Left renal cortex interstitium (tissue), 4 donors: ENCODE measurements at regions not wholly inside any gene's neighbourhood (a gene's known extent, or its start where the extent isn't known, plus 50 kb on each side); places are given as distances from the start of the nearest gene placed in this dataset.

ENCODE experiments used
- DNase-seq, 4 donors: peaks; one replicate each; pipeline ENCODE4 v3.0.0-alpha.2; 2013; ENCODE audit warnings: low read depth in 4 of 4, low spot score in 2 of 4, missing footprints in 1 of 4

DNA sequence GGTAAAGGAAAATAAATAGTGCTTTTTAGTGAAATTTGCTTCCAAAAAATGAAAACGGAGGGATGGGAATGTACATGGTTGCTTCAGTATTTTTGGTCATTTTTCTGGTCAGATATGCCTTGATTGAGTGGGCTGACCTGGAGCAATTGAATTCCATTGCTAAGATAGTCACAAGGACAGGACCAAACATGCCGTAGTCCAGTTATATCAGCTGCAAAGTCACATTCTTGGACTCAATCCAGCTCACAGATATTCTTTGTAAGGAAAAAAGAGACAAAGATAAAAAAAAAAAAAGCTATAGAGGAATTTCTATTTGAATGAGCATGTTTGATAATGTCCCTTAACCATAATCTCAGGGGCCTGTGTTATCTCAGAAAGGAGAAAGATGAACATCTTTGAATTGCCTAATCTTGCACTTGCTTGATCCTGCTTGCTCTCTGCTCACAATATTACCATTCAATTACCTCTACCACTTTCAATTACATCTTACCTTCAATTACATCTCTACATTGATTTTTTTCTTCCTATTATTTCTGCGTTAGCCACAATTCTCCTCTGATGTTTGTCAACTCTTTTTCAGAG, 75.4 kb upstream of the PACRGL start:
- no peak for DNase-seq

DNA sequence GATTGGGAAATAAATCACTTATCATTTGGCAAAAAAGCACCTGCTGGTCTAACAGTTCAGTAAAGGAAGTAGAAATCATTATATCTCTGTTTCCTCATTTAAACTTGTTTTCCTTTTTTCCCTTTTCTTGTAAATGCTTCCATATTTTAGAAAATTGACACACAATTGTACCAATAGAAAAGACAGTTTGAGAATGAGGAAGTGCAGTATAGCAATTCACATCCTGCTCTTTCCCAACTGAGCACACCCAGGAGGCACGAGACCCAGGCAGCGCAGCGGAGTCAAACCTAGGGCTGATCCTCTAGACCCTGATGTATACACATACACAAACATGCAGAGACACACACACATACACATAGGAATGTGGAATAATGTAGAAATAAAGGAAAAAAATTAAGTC, 74.8 kb upstream of the PACRGL start:
- no peak for DNase-seq

DNA sequence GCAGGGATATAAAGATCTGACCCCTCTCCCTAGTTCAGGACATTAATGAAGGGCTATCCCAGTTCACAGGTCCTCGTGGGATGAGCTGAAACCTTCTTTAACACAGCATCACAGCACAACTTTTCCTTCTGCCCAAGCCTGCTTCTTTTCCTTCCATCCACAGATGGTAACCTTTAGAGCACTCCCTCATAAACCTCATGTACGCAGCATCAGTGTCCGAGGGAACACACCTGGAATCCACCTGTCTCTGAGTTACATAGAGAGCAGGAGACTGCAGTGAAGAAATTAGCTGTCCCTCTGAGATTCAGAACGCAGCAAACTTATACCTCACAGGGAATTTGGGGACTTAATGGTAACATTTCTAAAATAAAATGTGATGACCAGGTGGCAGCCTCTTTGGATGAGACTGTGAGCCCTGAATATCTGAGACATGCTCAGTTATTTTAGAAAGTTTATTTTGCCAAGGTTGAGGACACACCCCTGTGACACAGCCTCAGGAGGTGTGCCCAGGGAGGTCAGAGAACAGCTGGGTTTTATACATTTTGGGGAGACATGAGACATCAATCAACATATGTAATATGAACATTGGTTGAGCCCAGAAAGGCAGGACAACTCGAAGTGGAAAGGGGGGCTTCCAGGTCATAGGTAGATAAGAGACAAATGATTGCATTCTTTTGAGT, 73.8 kb upstream of the PACRGL start:
- no peak for DNase-seq

- DNase-seq, result no peak
Observed at GRCh38 chr4:20627866-20628265, 72.4 kb upstream of the PACRGL start.

- no peak for DNase-seq
Observed at GRCh38 chr4:20629186-20630106, 70.8 kb upstream of the PACRGL start.

DNA sequence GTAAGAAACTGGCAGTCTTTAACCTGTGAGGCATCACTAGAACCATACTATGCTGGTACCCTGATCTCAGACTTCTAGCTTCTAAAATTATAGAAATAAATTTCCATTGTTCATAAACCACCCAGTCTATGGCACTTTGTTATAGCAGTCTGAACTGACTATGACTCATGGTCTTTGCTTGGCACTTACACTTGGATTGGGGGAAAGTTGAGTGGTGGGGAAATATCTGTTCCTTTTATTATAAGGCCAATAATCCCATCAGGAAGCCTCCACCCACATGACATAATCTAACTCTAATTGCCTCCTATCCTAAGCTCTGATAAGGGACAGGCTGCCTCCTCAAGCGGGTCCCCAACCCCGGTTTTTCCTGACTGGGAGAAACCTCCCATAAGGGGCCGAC, 61.4 kb upstream of the PACRGL start:
- DNase-seq, result no peak

DNA sequence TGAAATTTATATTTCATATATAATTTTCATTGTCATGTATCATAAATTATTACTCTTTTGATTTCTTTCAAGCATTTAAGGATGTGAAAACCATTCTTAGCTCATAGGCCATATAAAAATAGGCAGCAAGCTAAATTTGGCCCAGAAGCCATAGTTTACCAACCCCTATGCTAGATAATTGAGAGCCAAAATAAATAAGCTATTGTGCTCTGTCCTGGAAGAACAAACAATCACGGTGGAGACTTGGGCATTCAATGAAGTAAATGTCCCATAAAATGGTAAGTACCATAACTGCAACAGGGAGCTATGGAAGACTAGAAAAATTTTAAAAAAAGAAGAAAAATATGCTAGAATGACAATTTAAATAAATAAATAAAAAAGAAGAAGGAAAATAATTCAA, 60.9 kb upstream of the PACRGL start:
- no peak for DNase-seq

GRCh38 chr4:20640989-20641388, 59.3 kb upstream of the PACRGL start:
- DNase-seq, result no peak

DNA sequence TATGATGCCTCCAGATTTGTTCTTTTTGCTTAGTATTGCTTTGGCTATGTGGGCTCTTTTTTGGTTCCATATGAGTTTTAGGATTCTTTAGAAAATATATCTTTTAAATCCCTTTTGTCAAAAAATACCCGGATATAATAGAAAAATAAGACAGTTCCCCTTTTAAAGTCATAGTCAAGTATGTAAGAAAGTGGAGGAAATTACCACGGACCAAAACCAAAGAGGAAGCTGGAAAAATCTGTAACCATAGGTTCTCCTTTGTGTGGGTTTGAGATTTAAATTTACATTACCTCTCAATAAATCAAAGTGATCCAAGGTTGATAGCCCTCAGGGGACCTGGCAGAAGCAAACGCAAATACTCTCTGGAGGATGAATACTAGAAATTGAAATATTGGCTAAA, 58.3 kb upstream of the PACRGL start:
- no peak for DNase-seq

DNA sequence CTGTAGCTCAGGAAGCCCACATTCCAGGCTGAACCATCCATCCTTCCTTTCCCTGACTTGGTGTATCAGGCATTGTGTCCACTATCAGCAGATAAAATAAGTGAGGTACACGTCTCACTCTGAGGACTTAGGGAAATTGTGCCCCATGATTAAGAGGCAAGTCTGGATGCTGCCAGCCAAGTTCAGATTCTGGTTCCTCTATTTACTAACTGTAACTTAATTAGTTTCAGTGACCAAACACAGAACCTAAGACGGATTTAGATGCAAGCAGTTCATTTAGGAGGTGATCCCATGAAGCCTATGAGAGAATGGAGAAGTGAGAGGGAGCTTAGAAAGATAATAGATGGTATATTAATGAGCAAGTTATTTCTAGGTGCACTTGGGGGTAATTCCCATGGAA, 56.6 kb upstream of the PACRGL start:
- no peak for DNase-seq

DNA sequence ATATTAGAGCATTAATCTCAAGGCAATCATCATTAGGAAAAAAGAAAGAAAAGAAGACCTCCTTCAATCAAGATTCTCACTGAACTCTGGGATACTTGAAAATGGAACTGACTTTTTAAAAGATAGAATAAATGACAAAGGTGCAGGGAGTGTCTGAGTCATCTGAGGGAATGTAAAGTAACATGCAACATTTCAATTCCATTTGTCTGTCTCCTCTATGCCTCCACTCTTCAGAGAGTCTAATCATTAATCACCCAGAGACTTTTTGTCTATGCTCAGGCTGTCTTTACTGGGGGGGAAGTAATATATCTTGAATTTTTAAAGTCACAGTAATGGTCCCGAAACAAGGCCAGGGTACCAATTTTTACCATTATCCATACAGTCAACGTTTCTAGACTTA, 55.0 kb upstream of the PACRGL start:
- DNase-seq, result no peak

DNA sequence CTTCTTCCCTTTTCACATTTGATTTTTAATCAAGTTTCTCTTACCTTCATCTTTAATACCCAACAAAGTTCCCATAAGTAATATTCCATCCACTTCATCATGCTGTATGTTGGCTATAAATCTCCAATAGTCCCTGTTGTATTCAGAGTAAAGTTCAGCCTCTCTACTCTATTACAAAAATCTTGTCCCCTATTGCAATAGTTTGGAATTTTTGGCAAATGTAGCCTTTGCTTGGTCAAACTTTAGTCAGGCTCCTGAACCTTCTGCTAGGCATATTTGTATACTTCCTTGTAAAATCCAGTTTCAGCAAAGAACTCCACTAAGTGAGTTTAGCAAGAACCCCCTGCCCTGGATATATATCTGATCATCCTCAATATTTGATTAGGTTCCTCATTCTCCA, 54.0 kb upstream of the PACRGL start:
- no peak for DNase-seq
